Natural killer cell (primary cell): ENCODE measurements at regions not wholly inside any gene's neighbourhood (a gene's known extent, or its start where the extent isn't known, plus 50 kb on each side); places are given as distances from the start of the nearest gene placed in this dataset.

ENCODE experiments used
- ATAC-seq, 3 donors: fragments of 150-1000 bp in 2 of 3; fragments of 200-7000 bp in 1 of 3; cut with Tn5 transposase; 1 replicate in 1 of 3; 2 replicates in 2 of 3; pipeline ENCODE4 v1.10.0; 2021; ENCODE audit warnings: mild to moderate bottlenecking in 2 of 3, moderate library complexity in 2 of 3
- DNase-seq, 2 donors: peaks; one replicate each; pipeline versions ENCODE4 v3.0.0 to v3.0.0-alpha.2; 2013 to 2021; ENCODE audit warnings: mixed read lengths in 1 of 2
- H3K27ac ChIP-seq: one replicate; pipeline ENCODE4 v1.5.1; 2013; ENCODE audit warnings: mild to moderate bottlenecking, low read length
- H3K27me3 ChIP-seq: one replicate; pipeline ENCODE4 v1.6.1; 2013; ENCODE audit warnings: low read length; ENCODE audit not compliant: control insufficient read depth, insufficient read depth
- H3K36me3 ChIP-seq: one replicate; pipeline ENCODE4 v1.6.1; 2013; ENCODE audit warnings: low read length; ENCODE audit not compliant: control insufficient read depth, insufficient read depth
- H3K4me1 ChIP-seq: one replicate; pipeline ENCODE4 v1.6.1; 2013; ENCODE audit warnings: low read length; ENCODE audit not compliant: control insufficient read depth, insufficient read depth
- H3K4me3 ChIP-seq: one replicate; pipeline ENCODE4 v1.5.1; 2013; ENCODE audit warnings: low read length
- H3K9me3 ChIP-seq: one replicate; pipeline ENCODE4 v1.6.1; 2013; ENCODE audit warnings: low read length; ENCODE audit not compliant: control insufficient read depth, insufficient read depth
- H3K27ac Mint-ChIP-seq, 2 donors: one replicate each; pipeline ENCODE4 v1.8.0; 2022; ENCODE audit warnings: mild to moderate bottlenecking in 2 of 2, mixed read lengths in 2 of 2, moderate library complexity in 1 of 2
- H3K27me3 Mint-ChIP-seq, 2 donors: one replicate each; pipeline ENCODE4 v1.8.0; 2022; ENCODE audit warnings: low read depth in 2 of 2, mixed read lengths in 2 of 2
- H3K36me3 Mint-ChIP-seq: one replicate; pipeline ENCODE4 v1.8.0; 2022; ENCODE audit warnings: mixed read lengths
- H3K4me1 Mint-ChIP-seq, 2 donors: one replicate each; pipeline ENCODE4 v1.8.0; 2022; ENCODE audit warnings: mixed read lengths in 2 of 2
- H3K4me3 Mint-ChIP-seq: one replicate; pipeline ENCODE4 v1.8.0; 2022; ENCODE audit warnings: mild to moderate bottlenecking, moderate library complexity, mixed read lengths
- H3K9me3 Mint-ChIP-seq, 2 donors: one replicate each; pipeline ENCODE4 v1.8.0; 2022; ENCODE audit warnings: mixed read lengths in 2 of 2
- WGBS: methylation state at CpG from one replicate; pipeline ENCODE4 v1.1.7; 2013; ENCODE audit warnings: missing lambda C conversion rate; ENCODE audit not compliant: insufficient coverage; 5-methylcytosine and 5-hydroxymethylcytosine counted together
- intact Hi-C: fragments of 100-400 bp; cut with micrococcal nuclease; formaldehyde crosslinking; loops from one replicate; pipeline ENCODE4 v1.14.2; 2022
- TF ChIP-seq, protein P1 (sequence below): fragments of 200-600 bp; IDR thresholded peaks from one replicate; pipeline ENCODE4 v1.8.0; 2022; ENCODE audit warnings: antibody characterized with exemption

DNA sequence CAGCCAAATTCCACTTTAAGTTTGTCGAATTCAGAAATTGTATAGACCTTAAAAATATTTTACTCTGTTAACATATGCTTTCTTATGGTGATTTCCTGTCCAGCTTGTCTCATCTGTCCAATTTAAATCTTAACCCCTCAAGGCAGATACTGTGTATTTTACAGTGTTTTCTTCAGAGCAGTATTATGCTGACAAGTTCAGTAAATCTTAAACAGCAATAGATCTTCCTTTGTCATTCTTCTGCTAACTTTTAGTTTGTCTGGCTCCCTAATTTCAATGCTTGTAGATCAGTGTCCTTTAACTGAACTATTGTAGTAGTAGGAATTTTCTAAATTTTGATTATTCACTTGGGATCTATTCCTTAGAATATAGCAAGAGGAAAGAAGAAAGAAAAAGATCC, 52.8 kb upstream of the MEIS1 start:
- intact Hi-C loops, result no loop called here
- no CpG with 5 or more reads among the region's 1 CpG for WGBS

DNA sequence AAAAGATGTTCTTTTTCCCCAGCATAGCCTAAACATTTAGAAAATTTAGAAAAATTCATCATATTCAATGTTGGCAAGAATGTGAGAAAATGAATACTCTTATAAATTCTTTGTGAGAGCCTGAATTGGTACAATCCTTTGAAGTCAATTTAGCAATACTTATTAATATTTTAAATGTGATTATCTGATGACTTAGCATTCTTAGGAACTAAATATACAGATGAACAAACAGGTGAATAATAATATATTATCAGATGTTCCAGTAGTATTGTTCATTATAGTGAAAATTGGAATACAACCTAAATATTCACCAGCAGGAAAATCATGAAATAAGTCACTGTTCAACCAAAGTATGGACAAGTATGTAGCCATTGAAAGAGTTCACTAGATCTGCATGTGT, 55.5 kb upstream of the MEIS1 start:
- no peaks in the 10 kb centered on the region for H3K4me1 Mint-ChIP-seq
- H3K27me3 Mint-ChIP-seq, result peaks cover 0 to 13% of the 10 kb centered on the region in 2 donors
- Histone ChIP-seq H3K27me3 (no peaks in the 10 kb centered on the region), H3K27ac (no peak overlapping the region), H3K36me3 (no peaks in the 10 kb centered on the region), H3K4me3 (no peak overlapping the region), H3K4me1 (no peaks in the 10 kb centered on the region), H3K9me3 (no peaks in the 10 kb centered on the region)
- no peak overlapping the region for H3K4me3 Mint-ChIP-seq
- TF ChIP-seq, protein P1, sequence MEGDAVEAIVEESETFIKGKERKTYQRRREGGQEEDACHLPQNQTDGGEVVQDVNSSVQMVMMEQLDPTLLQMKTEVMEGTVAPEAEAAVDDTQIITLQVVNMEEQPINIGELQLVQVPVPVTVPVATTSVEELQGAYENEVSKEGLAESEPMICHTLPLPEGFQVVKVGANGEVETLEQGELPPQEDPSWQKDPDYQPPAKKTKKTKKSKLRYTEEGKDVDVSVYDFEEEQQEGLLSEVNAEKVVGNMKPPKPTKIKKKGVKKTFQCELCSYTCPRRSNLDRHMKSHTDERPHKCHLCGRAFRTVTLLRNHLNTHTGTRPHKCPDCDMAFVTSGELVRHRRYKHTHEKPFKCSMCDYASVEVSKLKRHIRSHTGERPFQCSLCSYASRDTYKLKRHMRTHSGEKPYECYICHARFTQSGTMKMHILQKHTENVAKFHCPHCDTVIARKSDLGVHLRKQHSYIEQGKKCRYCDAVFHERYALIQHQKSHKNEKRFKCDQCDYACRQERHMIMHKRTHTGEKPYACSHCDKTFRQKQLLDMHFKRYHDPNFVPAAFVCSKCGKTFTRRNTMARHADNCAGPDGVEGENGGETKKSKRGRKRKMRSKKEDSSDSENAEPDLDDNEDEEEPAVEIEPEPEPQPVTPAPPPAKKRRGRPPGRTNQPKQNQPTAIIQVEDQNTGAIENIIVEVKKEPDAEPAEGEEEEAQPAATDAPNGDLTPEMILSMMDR, result no peak
- intact Hi-C loops, result no loop called here
- DNase-seq, result no peak
- no peak overlapping the region for H3K27ac Mint-ChIP-seq
- peaks cover 0 to 4% of the 10 kb centered on the region in 2 donors for H3K9me3 Mint-ChIP-seq
- ATAC-seq, result no peak
- no peaks in the 10 kb centered on the region for H3K36me3 Mint-ChIP-seq

More for the DNA sequence above, 52.8 kb upstream of the MEIS1 start:
- H3K36me3 Mint-ChIP-seq, result no peaks in the 10 kb centered on the region
- peaks cover 0 to 4% of the 10 kb centered on the region in 2 donors for H3K9me3 Mint-ChIP-seq
- Histone ChIP-seq H3K36me3 (no peaks in the 10 kb centered on the region), H3K27ac (no peak overlapping the region), H3K4me3 (no peak overlapping the region), H3K9me3 (no peaks in the 10 kb centered on the region), H3K4me1 (no peaks in the 10 kb centered on the region), H3K27me3 (no peaks in the 10 kb centered on the region)
- TF ChIP-seq, protein P1, result no peak
- H3K4me1 Mint-ChIP-seq, result no peaks in the 10 kb centered on the region
- no peak overlapping the region for H3K4me3 Mint-ChIP-seq
- DNase-seq, result no peak
- no peak overlapping the region for H3K27ac Mint-ChIP-seq
- peaks cover 0 to 13% of the 10 kb centered on the region in 2 donors for H3K27me3 Mint-ChIP-seq
- no peak for ATAC-seq

DNA sequence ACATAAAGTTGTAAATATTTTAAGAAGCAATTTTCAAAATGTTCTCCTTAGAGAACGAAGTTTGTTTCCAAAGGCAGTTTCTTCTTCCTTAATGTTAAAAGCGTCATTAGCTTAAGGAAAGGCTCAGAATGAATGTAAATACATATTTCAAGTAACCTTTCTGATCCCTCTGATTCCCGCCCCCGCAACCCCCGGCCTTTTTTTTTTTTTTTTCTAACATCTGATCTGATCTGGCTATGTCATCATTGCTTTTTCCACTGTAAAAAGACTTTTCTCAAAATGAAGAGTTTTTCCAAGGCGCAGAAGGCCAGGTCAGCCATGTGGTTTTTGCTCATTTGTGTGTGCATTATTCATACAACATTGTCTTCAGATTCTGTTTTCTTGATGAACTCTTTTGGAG, 57.1 kb upstream of the MEIS1 start:
- Mint-ChIP-seq H3K27ac (no peak overlapping the region), H3K27me3 (peaks cover 0 to 13% of the 10 kb centered on the region in 2 donors), H3K4me3 (no peak overlapping the region), H3K36me3 (no peaks in the 10 kb centered on the region), H3K4me1 (no peaks in the 10 kb centered on the region), H3K9me3 (peaks cover 0 to 4% of the 10 kb centered on the region in 2 donors)
- Histone ChIP-seq H3K4me3 (no peak overlapping the region), H3K36me3 (no peaks in the 10 kb centered on the region), H3K4me1 (no peaks in the 10 kb centered on the region), H3K27me3 (no peaks in the 10 kb centered on the region), H3K27ac (no peak overlapping the region), H3K9me3 (no peaks in the 10 kb centered on the region)
- WGBS, result 94% methylated on average over 6 of the region's 6 CpGs
- no peak for DNase-seq
- intact Hi-C loops, result no loop called here
- TF ChIP-seq, protein P1, result no peak
- ATAC-seq, result no peak

DNA sequence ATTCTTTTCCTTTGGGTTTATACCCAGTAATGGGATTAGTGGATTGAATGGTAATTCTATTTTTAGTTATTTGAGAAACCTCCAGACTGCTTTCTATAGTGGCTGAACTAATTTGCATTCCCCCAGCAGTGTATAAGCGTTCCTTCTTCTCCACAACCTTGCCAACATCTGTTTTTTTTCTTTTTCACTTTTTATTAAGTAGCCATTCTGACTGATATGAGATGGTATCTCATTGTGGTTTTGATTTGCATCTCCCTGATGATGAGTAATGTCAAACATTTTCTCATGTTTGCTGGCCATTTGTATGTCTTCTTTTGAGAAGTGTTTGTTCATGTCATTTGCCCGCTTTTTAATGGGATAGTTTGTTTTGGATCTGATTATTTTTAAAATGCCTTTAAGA, 64.1 kb upstream of the MEIS1 start:
- H3K36me3 Mint-ChIP-seq, result no peaks in the 10 kb centered on the region
- Histone ChIP-seq H3K4me3 (no peak overlapping the region), H3K36me3 (no peaks in the 10 kb centered on the region), H3K27ac (no peak overlapping the region), H3K27me3 (no peaks in the 10 kb centered on the region), H3K4me1 (no peaks in the 10 kb centered on the region), H3K9me3 (no peaks in the 10 kb centered on the region)
- H3K4me1 Mint-ChIP-seq, result no peaks in the 10 kb centered on the region
- H3K27me3 Mint-ChIP-seq, result no peaks in the 10 kb centered on the region
- intact Hi-C loops, result no loop called here
- TF ChIP-seq, protein P1, result no peak
- no peak overlapping the region for H3K27ac Mint-ChIP-seq
- peaks cover 0 to 3% of the 10 kb centered on the region in 2 donors for H3K9me3 Mint-ChIP-seq
- DNase-seq (no peak), ATAC-seq (no peak)
- no CpG with 5 or more reads among the region's 2 CpGs for WGBS
- no peak overlapping the region for H3K4me3 Mint-ChIP-seq
